HAP-1 (cell line): ENCODE measurements at regions not wholly inside any gene's neighbourhood (a gene's known extent, or its start where the extent isn't known, plus 50 kb on each side); places are given as distances from the start of the nearest gene placed in this dataset.
"Not testable (repeated sequence)": the region's sequence is repeated elsewhere in the genome, so short reads cannot be mapped to it uniquely, and the experiment has no call there.

Source experiments
- DNase-seq, 2 experiments: peaks; one replicate each; pipeline ENCODE4 v3.0.0-alpha.2; 2016 to 2020; ENCODE audit warnings: low spot score in 2 of 2
- H3K27me3 ChIP-seq: fragments of 250-450 bp; sonication (Bioruptor Pico); 2 replicates; pipeline ENCODE4 v1.5.1; 2020; ENCODE audit warnings: low read depth, mild to moderate bottlenecking, moderate library complexity
- H3K36me3 ChIP-seq: fragments of 250-450 bp; sonication (Bioruptor Pico); replicated peaks from 2 replicates; pipeline ENCODE4 v1.5.1; 2020; ENCODE audit warnings: mild to moderate bottlenecking
- H3K4me1 ChIP-seq: fragments of 250-450 bp; sonication (Bioruptor Pico); 2 replicates; pipeline ENCODE4 v1.5.1; 2020; ENCODE audit warnings: mild to moderate bottlenecking
- H3K4me3 ChIP-seq: fragments of 250-450 bp; sonication (Bioruptor Pico); 2 replicates; pipeline ENCODE4 v1.5.1; 2020; ENCODE audit warnings: mild to moderate bottlenecking, moderate library complexity
- H3K9me3 ChIP-seq: fragments of 250-450 bp; sonication (Bioruptor Pico); 2 replicates; pipeline ENCODE4 v1.5.1; 2020; ENCODE audit warnings: mild to moderate bottlenecking, moderate library complexity
- in situ Hi-C: fragments of 300-500 bp; cut with MboI; formaldehyde crosslinking; loops from 3 replicates; pipeline ENCODE4 v1.14.3; 2020; ENCODE audit warnings: low sequenced_read_pairs, inconsistent platforms, mixed read lengths

DNA sequence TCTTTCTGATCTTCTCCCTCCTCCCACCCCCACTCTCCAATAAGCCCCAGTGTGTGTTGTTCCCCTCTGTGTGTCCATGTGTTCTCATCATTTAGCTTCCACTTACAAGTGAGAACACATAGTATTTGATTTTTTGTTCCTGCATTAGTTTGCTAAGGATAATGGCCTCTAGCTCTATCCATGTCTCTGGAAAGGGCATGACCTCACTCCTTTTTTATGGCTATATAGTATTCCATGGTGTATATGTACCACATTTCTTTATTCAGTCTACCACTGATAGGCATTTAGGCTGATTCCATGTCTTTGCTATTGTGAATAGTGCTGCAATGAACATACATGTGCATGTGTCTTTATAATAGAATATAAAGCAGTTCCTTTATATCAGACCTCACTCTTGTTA lies 52.3 kb upstream of the LIPC start:
- H3K27me3 ChIP-seq, H3K9me3 ChIP-seq, H3K4me1 ChIP-seq, DNase-seq, in situ Hi-C loops, H3K4me3 ChIP-seq, H3K36me3 ChIP-seq: not testable (repeated sequence)

- in situ Hi-C loops: no loop called here
- Histone ChIP-seq H3K4me3 (no peak overlapping the region), H3K9me3 (no peaks in the 10 kb centered on the region), H3K27me3 (no peaks in the 10 kb centered on the region; the same call in 1 of the 2 replicates), H3K36me3 (no peaks in the 10 kb centered on the region), H3K4me1 (no peaks in the 10 kb centered on the region)
- no peak for DNase-seq
Observed at GRCh38 chr15:58380280-58380945, 51.4 kb upstream of the LIPC start.

DNA sequence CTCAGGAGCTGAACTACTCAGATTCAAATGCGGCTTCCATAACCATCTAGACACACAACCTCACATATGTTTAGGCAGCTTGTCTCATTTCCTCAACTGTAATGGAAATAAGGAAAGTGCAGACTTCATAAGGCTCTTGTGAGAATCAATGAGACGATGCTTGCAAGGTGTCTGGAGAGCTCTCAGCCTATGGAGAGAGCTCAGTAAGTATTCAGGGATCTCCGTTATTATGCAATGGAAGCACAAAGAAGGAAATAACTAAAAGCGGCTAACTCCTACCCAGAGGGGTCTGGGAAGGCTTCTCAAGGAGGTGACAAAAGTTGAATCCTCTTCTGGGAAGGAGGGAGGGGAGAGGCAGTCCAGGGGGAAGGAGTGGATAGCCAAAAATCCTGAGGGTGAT lies 50.1 kb upstream of the LIPC start:
- H3K27me3 ChIP-seq: no peaks in the 10 kb centered on the region
- H3K4me3 ChIP-seq: no peak overlapping the region
- no peak for DNase-seq
- in situ Hi-C loops: no loop called here
- no peaks in the 10 kb centered on the region for H3K4me1 ChIP-seq
- no peaks in the 10 kb centered on the region for H3K36me3 ChIP-seq
- no peaks in the 10 kb centered on the region for H3K9me3 ChIP-seq
